Endodermal cell (in vitro differentiated cells): ENCODE measurements at regions not wholly inside any gene's neighbourhood (a gene's known extent, or its start where the extent isn't known, plus 50 kb on each side); places are given as distances from the start of the nearest gene placed in this dataset.

Experiments used
- DNase-seq: peaks from one replicate; pipeline ENCODE4 v3.0.0-alpha.2; 2017
- H3K27ac ChIP-seq: 2 replicates; pipeline ENCODE4 v1.5.1; 2013; ENCODE audit warnings: mild to moderate bottlenecking, low read depth, low read length, moderate library complexity
- H3K27me3 ChIP-seq: 2 replicates; pipeline ENCODE4 v1.6.1; 2013; ENCODE audit warnings: mild to moderate bottlenecking, low read length, moderate library complexity; ENCODE audit not compliant: insufficient read depth, control insufficient read depth, poor library complexity, severe bottlenecking
- H3K36me3 ChIP-seq: 2 replicates; pipeline ENCODE4 v1.7.0; 2013; ENCODE audit warnings: mild to moderate bottlenecking, low read length, moderate library complexity; ENCODE audit not compliant: control insufficient read depth, insufficient read depth
- H3K4me1 ChIP-seq: one replicate; pipeline ENCODE4 v1.7.0; 2013; ENCODE audit warnings: low read length; ENCODE audit not compliant: control insufficient read depth, insufficient read depth
- H3K4me3 ChIP-seq: 2 replicates; pipeline ENCODE4 v1.5.1; 2013; ENCODE audit warnings: mild to moderate bottlenecking, low read length, moderate library complexity
- H3K9ac ChIP-seq: 2 replicates; pipeline ENCODE4 v1.6.1; 2013; ENCODE audit warnings: mild to moderate bottlenecking, low read length, moderate library complexity; ENCODE audit not compliant: poor library complexity, severe bottlenecking; ENCODE audit errors: extremely low read depth
- H3K9me3 ChIP-seq: 2 replicates; pipeline ENCODE4 v1.6.1; 2013; ENCODE audit warnings: mild to moderate bottlenecking, low read length, moderate library complexity; ENCODE audit not compliant: control insufficient read depth
- H3K27ac Mint-ChIP-seq: 2 replicates; pipeline ENCODE4 v1.8.0; 2020; ENCODE audit warnings: mixed read lengths
- H3K27me3 Mint-ChIP-seq: 2 replicates; pipeline ENCODE4 v1.8.0; 2021; ENCODE audit warnings: mild to moderate bottlenecking, mixed read lengths; ENCODE audit not compliant: insufficient read depth
- H3K36me3 Mint-ChIP-seq: 2 replicates; pipeline ENCODE4 v1.8.0; 2020; ENCODE audit warnings: low read depth, mixed read lengths
- H3K4me1 Mint-ChIP-seq: 2 replicates; pipeline ENCODE4 v1.8.0; 2020; ENCODE audit warnings: mixed read lengths
- H3K4me3 Mint-ChIP-seq: 2 replicates; pipeline ENCODE4 v1.8.0; 2020; ENCODE audit warnings: mild to moderate bottlenecking, moderate library complexity, mixed read lengths
- H3K9me3 Mint-ChIP-seq: 2 replicates; pipeline ENCODE4 v1.8.0; 2020; ENCODE audit warnings: mild to moderate bottlenecking, mixed read lengths
- CTCF ChIP-seq: fragments of 200-600 bp; sonication (generic); conservative IDR thresholded peaks from 2 replicates; pipeline ENCODE4 v1.5.0; 2021; ENCODE audit warnings: antibody characterized with exemption, mild to moderate bottlenecking
- WGBS, 2 experiments: methylation state at CpG; one replicate each; pipeline versions ENCODE4 v1.1.5 to v1.1.7; 2013; ENCODE audit warnings: missing lambda C conversion rate in 2 of 2, mixed read lengths in 1 of 2; ENCODE audit not compliant: insufficient coverage in 1 of 2, insufficient read length in 1 of 2; 5-methylcytosine and 5-hydroxymethylcytosine counted together

DNA sequence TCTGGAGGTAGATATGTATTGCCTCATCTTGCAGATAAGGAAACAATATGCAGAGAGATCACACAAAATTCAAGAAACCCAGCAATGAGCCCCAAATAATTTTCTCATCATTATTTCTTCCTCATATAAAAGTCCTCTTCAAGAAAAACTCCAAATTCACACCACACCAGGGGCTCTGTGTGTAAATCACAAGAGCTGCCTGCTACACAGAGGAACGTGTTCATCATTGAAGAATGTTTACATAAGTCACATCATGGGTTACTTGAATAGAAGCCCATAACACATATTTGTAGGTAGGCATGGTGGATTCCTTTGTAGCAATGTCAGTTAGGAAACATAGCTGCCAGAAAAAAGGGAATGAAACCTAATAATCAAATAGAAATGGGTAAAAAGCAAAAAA lies 308.1 kb upstream of the TLE4 start:
- H3K27ac ChIP-seq: no peak overlapping the region
- DNase-seq: no peak
- Mint-ChIP-seq H3K27me3 (peaks cover 5% of the 10 kb centered on the region), H3K4me3 (no peak overlapping the region), H3K4me1 (peaks cover 21% of the 10 kb centered on the region), H3K36me3 (peaks cover 2% of the 10 kb centered on the region), H3K27ac (no peak overlapping the region), H3K9me3 (peaks cover 11% of the 10 kb centered on the region)
- no peak overlapping the region for H3K9ac ChIP-seq
- H3K4me1 ChIP-seq: peaks cover 5% of the 10 kb centered on the region
- no peak for TF ChIP-seq CTCF
- WGBS, 2 experiments: 100% methylated on average over 1 of the region's 1 CpG; no CpG with 5 or more reads in 1 of the 2 experiments
- peaks cover 4% of the 10 kb centered on the region for H3K27me3 ChIP-seq
- peaks cover 14% of the 10 kb centered on the region for H3K9me3 ChIP-seq
- no peak overlapping the region for H3K4me3 ChIP-seq
- no peaks in the 10 kb centered on the region for H3K36me3 ChIP-seq

DNA sequence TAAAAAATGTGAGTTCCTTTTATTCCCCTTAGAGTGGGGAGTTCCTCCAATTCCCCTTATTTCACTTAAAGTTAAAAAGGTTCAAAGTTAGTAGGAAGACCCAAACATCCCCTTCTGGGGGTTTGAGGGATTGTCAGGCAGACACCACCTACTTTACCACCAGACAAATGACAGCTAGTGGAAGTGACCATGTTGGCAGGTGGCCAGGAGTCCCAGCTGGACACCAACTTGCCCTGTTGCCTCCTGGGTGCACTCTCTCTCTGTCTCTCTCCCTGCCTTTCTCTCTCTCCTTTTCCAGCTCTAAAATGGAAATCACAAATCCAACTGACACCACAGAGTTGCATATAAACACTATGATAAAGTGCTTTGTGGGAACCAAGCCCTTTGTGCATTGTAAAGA lies 307.7 kb upstream of the TLE4 start:
- Mint-ChIP-seq H3K27ac (no peak overlapping the region), H3K4me1 (peaks cover 21% of the 10 kb centered on the region), H3K9me3 (peaks cover 11% of the 10 kb centered on the region), H3K27me3 (peaks cover 5% of the 10 kb centered on the region), H3K4me3 (no peak overlapping the region), H3K36me3 (peaks cover 2% of the 10 kb centered on the region)
- H3K9ac ChIP-seq: no peak overlapping the region
- DNase-seq: no peak
- peaks cover 4% of the 10 kb centered on the region for H3K27me3 ChIP-seq
- H3K36me3 ChIP-seq: no peaks in the 10 kb centered on the region
- TF ChIP-seq CTCF: no peak
- no peak overlapping the region for H3K4me3 ChIP-seq
- H3K9me3 ChIP-seq: peaks cover 11% of the 10 kb centered on the region
- H3K4me1 ChIP-seq: peaks cover 5% of the 10 kb centered on the region
- H3K27ac ChIP-seq: no peak overlapping the region

DNA sequence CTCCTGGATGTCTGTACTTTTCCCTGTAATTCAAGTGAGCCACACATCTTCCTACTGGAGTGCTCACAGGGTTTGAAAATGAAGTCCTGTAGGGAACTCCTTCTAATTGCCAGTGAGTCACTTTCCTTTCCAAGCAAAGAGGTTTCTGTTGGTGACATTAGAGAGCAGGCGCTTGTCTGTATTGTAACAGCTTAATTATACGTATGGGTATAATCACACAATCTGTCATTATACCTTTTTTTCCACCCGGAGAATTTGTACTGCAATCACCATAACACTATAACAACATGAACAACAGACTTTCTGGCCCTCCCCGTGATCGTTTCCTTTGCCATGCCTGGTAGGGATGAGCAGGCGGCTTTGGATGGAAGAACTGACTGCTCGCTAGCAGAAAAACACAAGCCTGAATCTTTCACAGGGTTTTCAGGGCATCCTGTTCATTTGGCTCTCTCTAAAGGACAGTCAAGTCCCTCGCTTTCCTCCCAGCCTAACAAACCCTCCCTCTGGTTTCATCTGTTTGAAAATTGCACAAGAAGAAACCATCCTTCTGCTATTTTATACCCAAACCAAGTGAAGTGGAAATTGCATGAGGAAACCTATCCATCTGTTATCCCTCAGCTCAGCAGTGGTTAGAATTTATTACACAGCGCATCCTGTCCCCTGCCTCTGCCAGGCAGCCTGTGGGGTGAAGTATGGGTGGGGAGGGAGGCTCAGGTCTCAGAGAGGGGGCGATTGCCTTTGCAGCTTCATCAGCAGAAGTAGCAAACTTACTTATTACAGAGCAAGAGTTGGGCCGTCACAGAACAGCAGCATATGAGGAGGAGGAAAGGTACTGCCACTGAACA lies 307.0 kb upstream of the TLE4 start:
- 95 to 98% methylated on average over 5 to 11 of the region's 11 CpGs for WGBS, 2 experiments
- Histone ChIP-seq H3K4me3 (no peak overlapping the region), H3K9me3 (peaks cover 10% of the 10 kb centered on the region), H3K27ac (no peak overlapping the region), H3K9ac (no peak overlapping the region), H3K4me1 (peaks cover 5% of the 10 kb centered on the region), H3K36me3 (no peaks in the 10 kb centered on the region), H3K27me3 (peaks cover 4% of the 10 kb centered on the region)
- H3K9me3 Mint-ChIP-seq: peaks cover 11% of the 10 kb centered on the region
- DNase-seq: no peak
- TF ChIP-seq CTCF: no peak
- H3K36me3 Mint-ChIP-seq: peaks cover 2% of the 10 kb centered on the region
- H3K4me3 Mint-ChIP-seq: no peak overlapping the region
- peaks cover 5% of the 10 kb centered on the region for H3K27me3 Mint-ChIP-seq
- H3K4me1 Mint-ChIP-seq: peaks cover 21% of the 10 kb centered on the region
- H3K27ac Mint-ChIP-seq: no peak overlapping the region
